GM19455 (cell line): ENCODE measurements at regions not wholly inside any gene's neighbourhood (a gene's known extent, or its start where the extent isn't known, plus 50 kb on each side); places are given as distances from the start of the nearest gene placed in this dataset.

Source experiments
- ATAC-seq: cut with Tn5 transposase; IDR thresholded peaks from one replicate; pipeline ENCODE4 v1.9.1; 2021; ENCODE audit not compliant: unreplicated experiment

DNA sequence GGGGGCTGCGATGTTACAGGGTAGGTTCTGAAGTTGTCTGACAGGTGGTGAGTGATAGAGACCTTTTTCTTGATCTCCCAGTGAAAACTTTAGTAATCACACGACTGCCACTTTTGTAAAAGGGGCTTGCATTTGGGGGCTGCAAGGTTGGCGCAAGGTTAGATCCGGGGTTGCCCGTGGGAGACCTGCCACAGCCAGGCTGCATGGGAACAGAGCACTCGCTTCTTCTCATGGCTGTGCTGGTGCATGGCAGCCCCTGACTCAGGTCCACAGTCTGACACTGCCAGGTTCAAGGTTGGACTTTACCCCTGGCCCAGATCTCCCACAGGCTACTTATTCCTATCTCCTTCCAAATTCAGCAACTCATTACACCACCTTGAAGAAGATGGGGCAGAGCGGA, 1190.4 kb downstream of the UQCRFS1 start:
- no peak for ATAC-seq

DNA sequence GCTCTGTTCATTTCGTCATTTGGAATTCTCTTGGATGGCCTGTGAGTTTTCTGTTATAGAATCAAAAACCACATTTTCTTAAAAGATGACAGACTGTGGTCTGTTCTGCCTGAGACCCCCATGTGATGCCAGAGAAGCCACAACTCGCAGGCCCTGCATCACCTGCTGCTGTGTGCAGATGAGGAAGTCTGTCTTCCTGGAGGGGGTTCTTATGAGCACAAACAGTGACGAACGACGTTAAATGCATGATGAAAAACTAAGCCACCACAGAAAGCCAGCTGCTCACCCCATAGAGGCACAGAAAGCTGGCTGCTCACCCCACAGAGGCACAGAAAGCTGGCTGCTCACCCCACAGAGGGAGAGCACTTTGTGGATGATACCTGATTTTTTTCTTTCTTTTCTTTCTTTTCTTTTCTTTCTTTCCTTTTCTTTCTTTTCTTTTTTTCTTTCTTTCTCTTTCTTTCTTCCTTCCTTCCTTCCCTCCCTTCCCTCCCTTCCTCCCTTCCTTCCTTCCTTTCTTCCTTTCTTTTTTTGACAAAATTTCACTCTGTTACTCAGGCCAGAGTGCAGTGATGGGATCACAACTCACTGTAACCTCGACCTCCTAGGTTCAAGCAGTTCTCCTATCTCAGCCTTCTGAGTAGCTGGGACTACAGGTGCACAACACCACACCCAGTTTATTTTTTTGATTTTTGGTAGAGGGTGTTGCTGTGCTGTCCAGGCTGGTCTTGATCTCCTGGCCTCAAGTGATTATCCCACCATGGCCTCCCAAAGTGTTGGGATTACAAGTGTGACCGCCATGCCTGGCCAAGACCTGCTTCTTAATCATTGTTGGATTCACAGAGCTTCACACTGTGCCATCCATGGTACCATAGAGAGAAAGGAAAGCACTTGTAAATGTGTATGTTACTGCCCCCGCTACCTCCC, 1191.4 kb downstream of the UQCRFS1 start:
- ATAC-seq, result no peak

DNA sequence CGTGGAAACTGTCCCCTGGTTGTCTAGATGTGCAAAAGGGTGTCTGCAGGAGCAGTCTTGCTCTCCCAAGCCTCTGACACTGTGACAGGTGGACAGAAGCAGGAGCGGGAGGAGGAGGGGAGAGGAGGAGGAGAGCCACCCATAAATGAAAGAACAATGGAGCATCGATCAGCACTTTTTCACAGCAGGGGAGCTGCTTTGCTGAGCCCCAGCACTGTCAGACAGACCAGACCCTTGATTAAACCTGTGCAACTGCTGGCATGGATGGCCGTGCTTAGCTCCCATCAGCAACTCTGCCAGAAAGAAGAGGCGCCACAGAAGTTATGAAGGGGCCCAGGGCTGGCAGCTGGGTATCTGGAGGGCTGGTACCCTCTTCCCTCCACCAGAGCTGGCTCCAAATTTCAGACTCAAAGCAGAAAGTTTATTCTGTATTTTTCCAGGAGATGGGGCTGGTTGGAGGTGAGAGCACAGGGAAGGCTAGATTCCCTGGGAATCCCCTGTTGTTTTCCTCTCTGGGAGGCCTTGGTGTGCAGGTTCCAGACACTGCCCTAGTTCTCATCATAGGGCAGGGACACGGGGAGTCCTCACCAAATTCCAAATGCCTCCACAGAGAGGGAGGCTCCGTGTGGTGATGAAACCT, 1192.2 kb downstream of the UQCRFS1 start:
- ATAC-seq, result no peak

DNA sequence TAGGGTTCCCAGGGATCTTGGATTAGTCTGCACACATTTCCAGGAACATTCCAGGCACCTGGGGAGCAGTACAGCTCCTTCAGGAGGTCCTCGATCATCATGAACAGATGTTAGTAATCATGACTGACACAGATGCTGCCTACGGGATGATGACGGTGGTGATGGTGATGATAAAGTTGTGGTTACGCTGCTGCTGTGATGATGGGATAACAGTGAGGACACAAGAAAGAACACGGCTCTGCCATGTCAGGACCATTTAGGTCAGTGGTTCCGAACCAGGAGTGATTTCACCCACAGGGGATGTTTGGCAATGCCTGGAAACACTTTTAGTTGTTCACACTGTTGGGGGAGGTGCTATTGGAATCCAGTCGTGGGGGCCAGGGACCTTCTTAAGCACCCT, 1193.0 kb downstream of the UQCRFS1 start:
- ATAC-seq, result no peak

DNA sequence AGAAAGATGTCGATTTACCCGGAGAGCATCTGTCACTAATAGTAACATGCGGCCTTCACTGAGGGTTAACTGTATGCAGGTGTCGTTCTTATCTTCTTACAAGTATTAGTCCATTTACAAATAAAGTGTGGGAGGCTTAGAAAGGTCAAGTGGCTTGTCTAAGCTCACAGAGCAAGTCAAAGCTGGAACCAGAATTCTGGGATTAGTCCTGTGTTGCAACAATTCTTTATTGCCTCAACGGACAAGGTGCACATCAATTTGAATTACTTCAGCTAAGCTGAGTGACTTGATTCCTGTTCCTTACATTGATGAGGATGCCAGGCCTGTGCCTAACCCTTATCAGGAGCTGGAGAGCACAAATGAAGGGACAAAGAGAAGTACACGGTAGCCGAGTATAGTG, 1193.6 kb downstream of the UQCRFS1 start:
- no peak for ATAC-seq

DNA sequence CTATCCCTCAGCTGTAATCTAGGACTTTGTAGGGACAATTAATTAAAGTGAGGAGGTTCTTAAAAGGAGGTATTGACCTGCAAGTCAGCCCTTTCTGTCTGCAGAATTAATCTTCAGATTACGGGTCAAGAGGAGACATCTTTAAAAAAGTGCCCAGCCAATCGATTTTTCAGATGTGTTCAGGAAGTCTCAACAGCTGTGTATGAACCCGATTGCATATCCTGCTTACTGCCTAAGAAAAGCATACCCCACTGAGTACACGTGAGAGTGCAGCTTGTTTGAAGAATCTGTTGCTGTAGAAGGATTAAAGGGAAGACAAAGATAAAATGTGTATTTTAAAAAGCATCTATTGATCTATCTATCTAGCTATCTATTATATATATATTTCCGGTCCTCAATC, 1194.5 kb downstream of the UQCRFS1 start:
- ATAC-seq, result no peak

DNA sequence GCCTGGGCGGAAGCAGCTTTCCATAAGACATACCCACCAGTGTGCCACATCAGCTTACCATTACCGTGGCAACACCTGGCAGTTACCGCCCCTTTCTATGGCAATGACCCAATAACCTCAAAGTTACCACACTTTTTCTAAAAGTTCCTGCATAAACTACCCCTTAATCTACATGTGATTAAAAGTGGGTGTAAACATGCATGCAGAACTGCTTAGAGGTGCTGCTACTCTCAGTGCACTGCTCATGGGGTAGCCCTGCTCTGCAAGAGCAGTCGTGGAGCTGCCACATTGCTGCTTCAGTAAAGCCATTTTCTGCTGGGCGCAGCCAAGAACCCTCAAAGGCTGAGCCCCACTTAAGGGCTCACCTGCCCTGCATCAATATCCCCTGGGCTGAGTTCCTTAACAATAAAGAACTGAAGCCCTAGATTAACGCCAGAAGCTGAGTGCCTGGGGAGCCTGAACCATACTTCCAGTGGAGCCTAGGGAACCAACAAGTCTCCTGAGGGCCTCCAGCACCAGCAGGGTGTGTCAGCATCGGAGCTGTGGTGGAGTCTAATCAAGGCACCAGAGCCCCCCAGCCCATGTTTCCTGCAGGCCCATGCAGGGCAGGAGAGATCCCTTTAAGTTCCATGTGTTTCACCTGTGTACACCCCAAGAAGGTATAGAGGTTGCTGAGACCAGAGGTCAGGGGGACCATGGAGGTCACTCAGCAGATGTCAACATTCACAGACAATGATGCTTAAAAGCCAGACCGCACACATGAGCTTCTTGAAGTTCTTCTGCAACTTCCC, 1198.1 kb downstream of the UQCRFS1 start:
- no peak for ATAC-seq

DNA sequence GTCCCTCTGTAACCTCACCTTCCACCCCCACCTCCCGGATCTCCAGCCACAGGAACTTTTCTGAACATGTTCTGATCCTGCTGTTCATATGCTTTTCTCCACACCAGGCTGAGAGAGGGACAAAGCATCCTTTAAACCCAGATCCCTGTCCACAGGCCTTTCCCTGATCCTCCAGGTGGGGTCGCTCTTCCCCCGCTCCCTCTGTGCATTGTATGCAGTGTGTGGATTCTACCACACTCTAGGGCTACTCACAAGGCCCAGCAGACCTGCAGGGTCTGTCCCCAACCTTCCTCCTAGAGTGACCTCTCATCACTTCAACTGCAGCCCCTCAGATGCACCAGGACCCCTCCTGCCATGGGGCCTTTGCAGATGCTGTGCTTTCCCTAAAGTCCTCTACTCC, 1200.6 kb downstream of the UQCRFS1 start:
- no peak for ATAC-seq

DNA sequence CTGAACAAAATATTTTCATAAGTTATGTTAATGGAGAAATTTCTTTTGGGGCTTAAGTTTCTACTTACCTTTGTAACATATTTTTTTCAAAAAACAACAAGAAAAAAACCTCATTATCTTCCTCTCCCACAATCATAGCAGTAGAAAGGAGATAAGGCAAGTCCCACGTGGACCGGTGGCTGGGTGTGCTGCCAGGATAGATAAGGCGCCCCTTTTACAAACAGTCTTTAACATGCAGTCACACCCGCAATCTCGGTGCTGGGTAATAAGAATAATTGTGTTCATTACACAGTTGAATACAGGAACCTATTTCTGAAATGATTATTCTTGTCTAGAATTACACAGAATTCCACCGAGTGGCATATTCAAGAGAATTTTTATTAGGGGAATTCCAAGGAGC, 1202.3 kb downstream of the UQCRFS1 start:
- ATAC-seq, result no peak

DNA sequence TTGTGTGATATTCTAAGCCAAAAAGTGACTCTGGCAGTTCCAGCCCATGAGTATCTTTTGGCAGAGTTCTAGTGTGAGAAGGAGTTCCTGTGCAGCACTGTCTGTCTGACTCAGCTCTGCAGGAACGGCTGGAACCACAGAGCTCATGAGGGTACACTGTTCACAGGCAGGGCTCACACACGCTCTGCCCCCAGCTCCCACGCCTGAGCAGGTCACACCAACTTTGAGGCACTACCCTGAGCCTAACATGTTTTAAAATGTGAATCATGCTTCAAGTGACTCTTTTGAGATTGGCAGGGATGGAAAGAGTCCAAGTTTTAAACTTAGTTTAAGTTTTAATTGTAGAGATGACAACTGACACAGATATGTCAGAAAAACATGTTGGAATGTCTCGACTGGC, 1203.3 kb downstream of the UQCRFS1 start:
- no peak for ATAC-seq

DNA sequence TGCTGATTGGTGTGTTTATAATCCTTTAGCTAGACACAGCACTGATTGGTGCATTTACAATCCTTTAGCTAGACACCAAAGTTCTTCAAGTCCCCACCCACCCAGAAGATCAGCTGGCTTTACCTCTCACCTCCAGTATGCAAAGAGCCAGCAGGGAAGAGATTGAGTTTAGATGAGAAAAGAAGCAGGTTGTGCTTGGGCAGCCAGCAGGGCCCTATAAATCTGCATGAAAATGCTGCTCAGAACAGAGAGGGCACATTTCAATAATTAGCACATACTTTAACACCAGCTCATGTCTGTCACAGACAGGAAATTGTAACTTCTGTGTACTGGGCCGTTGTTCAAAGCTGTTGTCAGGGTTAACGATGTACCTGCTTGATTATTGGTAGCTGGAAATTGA, 1204.3 kb downstream of the UQCRFS1 start:
- ATAC-seq, result no peak

DNA sequence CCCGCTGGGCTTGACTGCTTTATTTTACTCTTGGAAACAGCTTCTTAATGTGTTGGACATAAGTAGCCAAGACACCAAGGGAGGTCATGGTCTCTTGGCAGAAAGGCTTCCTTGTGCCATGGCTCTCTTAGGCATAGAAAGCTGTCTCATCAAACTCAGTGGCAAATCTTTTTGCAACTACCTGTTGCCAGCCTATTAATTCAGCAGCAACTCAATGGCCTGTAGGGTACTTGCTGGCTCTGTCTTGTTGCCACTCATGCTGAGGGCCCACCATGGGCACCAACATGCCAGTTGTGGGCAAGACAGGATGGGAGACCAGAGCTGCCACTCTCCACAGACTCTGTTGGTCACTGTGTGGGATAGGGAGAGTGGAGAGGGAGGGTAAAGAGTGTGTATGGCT, 1209.4 kb downstream of the UQCRFS1 start:
- no peak for ATAC-seq

DNA sequence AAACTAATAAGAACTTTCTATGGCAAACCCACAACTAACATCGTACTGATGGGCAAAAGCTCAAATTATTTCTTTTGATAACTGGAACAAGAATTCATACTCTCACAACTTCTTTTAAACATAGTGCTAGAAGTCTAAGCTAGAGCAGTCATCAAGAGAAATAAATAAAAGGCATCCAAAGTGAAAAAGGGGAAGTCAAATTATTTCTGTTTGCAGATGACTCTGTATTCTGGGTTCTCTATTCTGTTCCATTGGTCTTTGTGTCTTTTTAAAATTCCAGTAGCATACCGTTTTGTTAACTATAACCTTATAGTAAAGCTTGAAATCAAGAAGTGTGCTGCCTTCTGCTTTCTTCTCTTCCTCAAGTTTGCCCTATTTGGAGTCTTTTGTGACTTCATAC, 1215.9 kb downstream of the UQCRFS1 start:
- ATAC-seq, result no peak

DNA sequence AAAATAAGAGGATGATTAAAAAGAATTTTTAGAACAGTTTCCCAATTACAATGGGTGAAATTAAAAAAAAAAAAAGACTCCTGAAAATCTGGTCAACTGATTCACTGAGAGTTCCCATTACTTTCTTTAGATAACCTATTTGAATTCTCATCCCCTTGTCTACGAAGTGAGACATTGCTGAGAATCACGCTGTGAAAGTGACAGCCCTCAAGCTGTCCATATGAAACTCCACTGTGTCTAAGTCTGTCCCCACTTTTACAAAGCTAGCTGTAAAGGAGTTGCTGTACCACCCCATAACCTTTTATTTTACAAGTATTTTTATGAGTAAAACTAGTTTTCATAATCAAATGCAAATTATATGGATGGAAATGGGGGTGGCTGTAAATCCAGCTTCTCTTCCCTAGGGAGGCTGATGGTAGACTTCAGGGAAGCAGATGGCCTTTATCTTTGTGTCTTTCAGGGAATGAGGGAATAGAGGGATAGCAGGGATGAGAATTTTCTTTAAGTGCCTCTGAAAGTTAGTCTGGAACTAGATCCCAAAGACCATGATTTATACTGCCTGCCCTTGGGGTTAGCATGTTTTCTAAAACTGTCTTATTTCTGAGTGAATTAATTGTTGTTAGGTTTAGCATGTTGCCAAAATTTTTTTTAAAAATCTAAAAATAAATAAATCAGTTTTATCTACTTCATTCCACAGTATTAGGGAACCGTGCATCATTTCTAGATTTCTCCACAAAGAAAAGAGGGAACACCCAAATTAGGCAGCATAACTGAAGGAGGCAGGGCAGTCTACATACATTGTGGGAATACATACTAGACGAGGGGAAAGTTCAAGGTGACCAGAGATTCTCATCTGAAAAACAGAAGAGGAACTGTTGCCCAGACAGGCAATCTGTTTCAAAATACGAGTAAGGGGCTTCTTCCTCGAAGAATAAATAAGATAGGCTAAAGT, 1219.1 kb downstream of the UQCRFS1 start:
- no peak for ATAC-seq

DNA sequence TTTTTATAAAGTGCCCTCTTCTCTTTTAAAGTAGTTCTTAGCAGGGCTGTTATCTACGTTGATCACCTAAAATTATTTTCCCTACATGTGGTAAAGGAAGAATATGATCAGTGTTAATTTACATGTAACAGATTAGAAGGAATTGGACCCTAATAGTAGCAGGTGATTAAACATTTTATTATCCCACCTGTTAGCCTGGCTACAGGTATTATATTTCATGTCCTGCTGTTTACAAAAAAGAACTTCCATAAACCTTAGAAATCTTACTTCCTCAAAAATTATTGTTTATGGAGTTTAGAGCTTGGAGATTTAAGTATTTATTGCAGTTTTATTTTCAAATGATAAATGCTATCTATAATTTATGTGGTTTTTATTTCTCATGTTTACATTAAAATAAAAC, 1226.7 kb downstream of the UQCRFS1 start:
- no peak for ATAC-seq

DNA sequence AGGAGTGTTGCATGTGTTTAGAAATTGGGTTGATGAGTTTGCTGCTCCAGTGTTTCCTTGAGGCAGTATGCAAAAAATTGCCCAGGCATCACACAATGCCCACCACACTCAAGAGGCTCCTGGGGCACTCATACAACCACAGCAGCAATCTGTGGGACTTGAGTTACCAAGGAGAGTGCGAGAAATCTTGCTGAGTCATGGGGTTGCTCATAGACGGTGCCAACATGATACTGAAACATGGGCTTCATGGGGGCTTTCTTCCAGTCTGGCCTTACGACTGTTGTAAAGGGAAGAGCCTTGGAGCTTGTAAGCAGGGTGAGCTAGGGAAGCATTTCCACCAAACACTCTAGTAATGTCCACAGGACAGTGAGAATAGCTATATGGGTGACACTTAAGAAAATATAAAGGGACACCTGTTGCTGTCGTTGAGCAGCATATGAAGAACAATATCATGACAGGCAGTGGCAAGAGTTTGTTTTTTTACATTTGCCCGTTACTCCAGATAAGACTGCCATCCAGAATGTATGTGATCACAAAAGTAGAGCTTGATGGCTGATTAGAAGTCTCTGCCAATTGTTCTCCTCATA, 1237.4 kb downstream of the UQCRFS1 start:
- ATAC-seq, result no peak

DNA sequence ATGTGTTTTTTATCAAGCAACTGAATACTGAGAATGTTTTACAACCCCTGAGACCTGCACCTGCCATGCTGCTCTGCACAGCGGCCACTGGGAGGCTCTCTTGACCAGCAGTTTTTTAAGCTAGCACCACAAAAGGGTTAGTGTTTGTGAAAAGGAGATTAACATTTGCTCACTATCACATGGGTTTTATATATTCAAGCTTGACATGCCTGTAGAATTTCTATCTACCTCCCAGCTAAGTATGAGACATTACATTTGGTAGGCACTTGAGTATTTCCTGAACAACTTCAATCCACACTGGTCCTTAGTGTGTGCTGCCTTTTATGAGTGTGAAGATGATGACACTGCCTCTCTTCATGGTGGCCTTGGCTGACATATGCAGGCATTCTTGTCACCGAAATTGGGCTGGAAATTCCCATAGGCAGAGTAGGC, 1238.9 kb downstream of the UQCRFS1 start:
- no peak for ATAC-seq

DNA sequence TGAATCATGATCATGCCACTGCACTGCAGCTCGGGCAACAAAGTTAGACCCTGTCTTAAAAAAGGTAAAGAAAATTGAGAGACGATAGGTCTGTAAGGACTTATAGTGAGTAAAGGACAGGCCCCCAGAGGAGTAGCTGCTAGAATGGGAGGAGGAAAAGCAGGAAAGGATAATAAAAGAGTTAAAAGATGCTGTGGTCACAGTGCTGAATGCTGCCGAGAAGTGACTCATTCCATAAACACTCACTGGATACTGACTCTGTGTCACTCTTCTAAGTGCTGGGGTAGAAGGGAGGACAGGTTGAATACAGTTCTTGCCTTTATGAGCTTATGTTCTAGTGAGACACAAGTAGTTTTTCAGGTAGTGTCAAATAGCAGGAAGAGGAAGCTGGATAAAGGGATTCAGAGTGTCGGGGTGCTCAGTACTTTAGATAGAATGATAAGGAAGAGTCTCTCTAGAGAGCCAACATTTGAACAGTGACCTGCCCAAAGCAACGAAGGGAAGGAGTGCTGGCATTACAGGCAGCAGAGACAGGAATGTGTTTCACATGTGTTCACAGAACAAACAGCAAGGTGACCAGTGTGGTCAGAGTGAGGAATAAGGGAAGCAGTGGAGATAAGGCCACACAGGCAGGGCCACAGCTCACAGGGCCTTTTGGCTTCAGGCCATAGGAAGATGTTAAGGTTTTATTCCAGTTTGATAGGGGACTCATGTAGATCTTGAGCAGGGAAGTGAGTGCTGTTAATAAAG, 1240.5 kb downstream of the UQCRFS1 start:
- ATAC-seq, result no peak

DNA sequence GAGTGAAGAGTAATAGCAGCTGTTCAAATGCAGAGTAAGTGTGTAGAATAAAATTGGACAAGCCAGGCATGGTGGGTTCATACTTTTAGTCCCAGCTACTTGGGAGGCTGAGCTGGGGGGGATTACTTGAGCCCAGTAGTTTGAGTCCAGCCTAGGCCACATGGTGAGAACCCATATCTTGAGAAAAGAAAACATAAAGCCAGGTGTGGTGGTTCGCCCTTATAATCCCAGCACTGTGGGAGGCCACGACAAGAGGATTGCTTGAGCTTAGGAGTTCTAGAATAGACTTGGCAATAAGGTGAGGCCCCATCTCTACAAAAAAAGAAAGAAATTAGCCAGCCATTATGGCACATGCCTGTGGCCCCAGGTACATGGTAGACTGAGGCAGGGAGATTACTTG, 1241.1 kb downstream of the UQCRFS1 start:
- ATAC-seq, result no peak

DNA sequence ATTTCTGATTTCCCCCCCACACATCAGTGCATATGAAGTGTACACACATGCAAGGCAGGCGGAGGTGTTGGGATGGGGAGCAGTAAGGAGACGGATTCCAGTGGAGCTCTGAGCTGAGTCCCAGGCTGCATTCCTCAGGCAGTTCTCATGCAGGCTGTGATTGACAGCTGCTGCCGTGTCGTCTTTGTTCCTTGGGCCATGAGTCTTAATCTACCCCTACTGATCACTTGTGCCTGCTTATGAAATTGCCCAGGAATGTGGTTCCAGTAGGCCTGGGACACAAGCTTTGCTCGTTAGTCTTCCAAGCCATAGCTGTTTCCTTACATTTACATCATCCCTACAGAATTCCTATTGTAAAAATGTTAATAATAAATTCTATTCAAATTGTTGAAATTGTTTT, 1241.9 kb downstream of the UQCRFS1 start:
- no peak for ATAC-seq
